ENCODE measurements at regions not wholly inside any gene's neighbourhood (a gene's known extent, or its start where the extent isn't known, plus 50 kb on each side); places are given as distances from the start of the nearest gene placed in this dataset.

- intact Hi-C loops (cut with micrococcal nuclease), result no loop called here
- Histone ChIP-seq H3K27ac (replicated peaks) (no peak overlapping the region), H3K4me1 (no peaks in the 10 kb centered on the region), H3K4me3 (no peak overlapping the region), H3K27me3 (ENCODE audit: low read depth) (no peaks in the 10 kb centered on the region), H3K9me3 (replicated peaks) (peaks cover 5% of the 10 kb centered on the region), H3K36me3 (no peaks in the 10 kb centered on the region)
- no peak for TF ChIP-seq CTCF (IDR thresholded peaks at IDR 0.05; ENCODE audit: borderline replicate concordance)
- no peak for DNase-seq
These were observed 1043.6 kb upstream of the ADGRL4 start for GRCh38 chr1:80050085-80050484.

GRCh38 chr1:80048716-80049115 lies 1042.2 kb upstream of the ADGRL4 start:
- H3K4me3 ChIP-seq, result no peak overlapping the region
- H3K27ac ChIP-seq (replicated peaks), result no peak overlapping the region
- H3K36me3 ChIP-seq, result no peaks in the 10 kb centered on the region
- intact Hi-C loops (cut with micrococcal nuclease), result no loop called here
- no peak for TF ChIP-seq CTCF (IDR thresholded peaks at IDR 0.05; ENCODE audit: borderline replicate concordance)
- no peaks in the 10 kb centered on the region for H3K4me1 ChIP-seq
- no peaks in the 10 kb centered on the region for H3K27me3 ChIP-seq (ENCODE audit: low read depth)
- DNase-seq, result no peak
- peaks cover 5% of the 10 kb centered on the region for H3K9me3 ChIP-seq (replicated peaks)

GRCh38 chr1:80047791-80048190 lies 1041.3 kb upstream of the ADGRL4 start:
- no peak for DNase-seq
- no peak overlapping the region for H3K27ac ChIP-seq (replicated peaks)
- no peaks in the 10 kb centered on the region for H3K27me3 ChIP-seq (ENCODE audit: low read depth)
- peaks cover 5% of the 10 kb centered on the region for H3K9me3 ChIP-seq (replicated peaks)
- intact Hi-C loops (cut with micrococcal nuclease), result no loop called here
- no peaks in the 10 kb centered on the region for H3K4me1 ChIP-seq
- H3K4me3 ChIP-seq, result no peak overlapping the region
- H3K36me3 ChIP-seq, result no peaks in the 10 kb centered on the region
- no peak for TF ChIP-seq CTCF (IDR thresholded peaks at IDR 0.05; ENCODE audit: borderline replicate concordance)

- intact Hi-C loops (cut with micrococcal nuclease), result no loop called here
- no peak for DNase-seq
- Histone ChIP-seq H3K9me3 (replicated peaks) (no peaks in the 10 kb centered on the region), H3K36me3 (no peaks in the 10 kb centered on the region), H3K27ac (replicated peaks) (no peak overlapping the region), H3K4me3 (no peak overlapping the region), H3K4me1 (no peaks in the 10 kb centered on the region), H3K27me3 (ENCODE audit: low read depth) (no peaks in the 10 kb centered on the region)
- no peak for TF ChIP-seq CTCF (IDR thresholded peaks at IDR 0.05; ENCODE audit: borderline replicate concordance)
These were observed 1038.1 kb upstream of the ADGRL4 start for GRCh38 chr1:80044662-80045061.

GRCh38 chr1:80036690-80037432 lies 1030.3 kb upstream of the ADGRL4 start:
- no peak for DNase-seq
- Histone ChIP-seq H3K4me3 (no peak overlapping the region), H3K36me3 (no peaks in the 10 kb centered on the region), H3K4me1 (peaks cover 6% of the 10 kb centered on the region), H3K27me3 (ENCODE audit: low read depth) (no peaks in the 10 kb centered on the region), H3K27ac (replicated peaks) (no peak overlapping the region), H3K9me3 (replicated peaks) (peaks cover 11% of the 10 kb centered on the region)
- intact Hi-C loops (cut with micrococcal nuclease), result no loop called here
- TF ChIP-seq CTCF (IDR thresholded peaks at IDR 0.05; ENCODE audit: borderline replicate concordance), result no peak
